ENCODE measurements at regions not wholly inside any gene's neighbourhood (a gene's known extent, or its start where the extent isn't known, plus 50 kb on each side); places are given as distances from the start of the nearest gene placed in this dataset.

DNA sequence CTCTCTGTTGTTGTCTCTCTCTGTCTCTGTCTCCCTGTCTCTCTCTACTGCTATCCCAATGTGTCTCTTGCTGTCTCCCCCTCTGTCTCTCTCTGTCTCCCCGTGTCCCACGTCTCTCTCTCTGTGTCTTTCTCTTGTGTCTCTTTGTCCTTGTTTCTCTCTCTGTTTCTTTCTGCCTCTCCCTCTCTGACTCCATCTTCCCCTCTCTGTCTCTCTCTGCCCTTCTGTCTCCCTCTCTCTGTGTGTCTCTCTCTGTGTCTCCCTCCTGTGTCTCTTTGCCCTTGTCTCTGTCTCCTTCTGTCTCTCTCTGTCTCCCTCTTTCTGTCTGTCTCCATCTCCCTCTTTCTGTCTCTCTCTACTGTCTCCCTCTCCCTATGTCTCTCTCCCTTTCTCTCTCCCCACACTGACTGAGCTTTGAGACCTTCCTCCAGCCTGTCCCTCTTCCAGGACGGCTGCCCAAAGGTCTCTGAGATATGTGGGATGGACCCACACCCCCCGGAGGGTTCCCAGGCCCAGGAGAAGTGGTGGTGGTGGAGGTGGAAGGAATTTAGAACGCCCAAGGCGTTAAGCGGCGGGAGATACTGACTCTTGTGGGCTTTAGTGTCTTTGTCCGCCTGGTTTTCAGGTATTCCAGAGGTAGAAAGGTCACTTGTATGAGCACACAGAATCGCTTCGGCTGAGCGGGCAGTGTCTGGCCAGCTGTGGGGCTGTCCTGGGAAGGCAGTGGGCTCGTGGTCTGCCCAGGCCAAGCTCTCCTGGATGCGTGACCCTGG, 65.5 kb upstream of the CCND1 start:
- TF ChIP-seq CTCF (IDR thresholded peaks at IDR 0.05) (no peak), POLR2A (IDR thresholded peaks at IDR 0.05) (no peak)
